ENCODE measurements at regions not wholly inside any gene's neighbourhood (a gene's known extent, or its start where the extent isn't known, plus 50 kb on each side); places are given as distances from the start of the nearest gene placed in this dataset.

GRCh38 chr1:114292835-114293234 lies 139.2 kb upstream of the SYT6 start:
- no peaks in the 10 kb centered on the region for H3K27me3 ChIP-seq (ENCODE audit: control insufficient read depth, extremely low read depth, insufficient read depth, low read length)
- no peaks in the 10 kb centered on the region for H3K4me1 ChIP-seq (ENCODE audit: control insufficient read depth, extremely low read depth, insufficient read depth, low read length)
- no peaks in the 10 kb centered on the region for H3K79me2 ChIP-seq (ENCODE audit: control insufficient read depth, insufficient read depth, low read length)
- no peak for FAIRE-seq
- TF ChIP-seq CTCF (optimal IDR thresholded peaks at IDR 0.05 in 1 of 3, IDR thresholded peaks at IDR 0.05 in 1 of 3, conservative IDR thresholded peaks at IDR 0.05 in 1 of 3; ENCODE audit: extremely low read depth in 1 of 3, insufficient read depth in 2 of 3, low read length in 3 of 3) (no peak), EZH2 (IDR thresholded peaks at IDR 0.05; ENCODE audit: low read length) (no peak)
- H3K9ac ChIP-seq (ENCODE audit: control insufficient read depth, extremely low read depth, insufficient read depth, low read length), result no peak overlapping the region
- H3K9me3 ChIP-seq (ENCODE audit: control insufficient read depth, low read depth, low read length), result no peaks in the 10 kb centered on the region
- H4K20me1 ChIP-seq (ENCODE audit: control insufficient read depth, extremely low read depth, insufficient read depth, low read length), result no peaks in the 10 kb centered on the region
- H3K4me3 ChIP-seq (ENCODE audit: control insufficient read depth in 2 of 3, extremely low read depth in 1 of 3, insufficient read depth in 2 of 3, low read depth in 1 of 3, low read length in 3 of 3), result no peak overlapping the region
- no peak overlapping the region for H3K4me2 ChIP-seq (ENCODE audit: control insufficient read depth, extremely low read depth, insufficient read depth, low read depth, low read length)
- no peak overlapping the region for H3K27ac ChIP-seq (ENCODE audit: control insufficient read depth, insufficient read depth, low read length)
- dilution Hi-C loops (cut with MboI; ENCODE audit: extremely low pct_ligation_motif_present, low sequenced_read_pairs), result no loop called here
- no peaks in the 10 kb centered on the region for H3K9me1 ChIP-seq (ENCODE audit: control insufficient read depth, extremely low read depth, insufficient read depth, low read length)
- no peaks in the 10 kb centered on the region for H3K36me3 ChIP-seq (ENCODE audit: control insufficient read depth in 2 of 2, extremely low read depth in 1 of 2, insufficient read depth in 2 of 2, low read length in 2 of 2)
- no peak for DNase-seq (ENCODE audit: low read depth, low spot score)
- H2AFZ ChIP-seq (ENCODE audit: control insufficient read depth, low read length), result no peak overlapping the region

- dilution Hi-C loops (cut with MboI; ENCODE audit: extremely low pct_ligation_motif_present, low sequenced_read_pairs), result no loop called here
- Histone ChIP-seq H3K9me1 (ENCODE audit: control insufficient read depth, extremely low read depth, insufficient read depth, low read length) (no peaks in the 10 kb centered on the region), H3K9me3 (ENCODE audit: control insufficient read depth, low read depth, low read length) (no peaks in the 10 kb centered on the region), H4K20me1 (ENCODE audit: control insufficient read depth, extremely low read depth, insufficient read depth, low read length) (no peaks in the 10 kb centered on the region), H3K4me1 (ENCODE audit: control insufficient read depth, extremely low read depth, insufficient read depth, low read length) (no peaks in the 10 kb centered on the region), H3K9ac (ENCODE audit: control insufficient read depth, extremely low read depth, insufficient read depth, low read length) (no peak overlapping the region), H3K4me3 (ENCODE audit: control insufficient read depth in 2 of 3, extremely low read depth in 1 of 3, insufficient read depth in 2 of 3, low read depth in 1 of 3, low read length in 3 of 3) (no peak overlapping the region), H3K36me3 (ENCODE audit: control insufficient read depth in 2 of 2, extremely low read depth in 1 of 2, insufficient read depth in 2 of 2, low read length in 2 of 2) (no peaks in the 10 kb centered on the region), H3K79me2 (ENCODE audit: control insufficient read depth, insufficient read depth, low read length) (no peaks in the 10 kb centered on the region), H2AFZ (ENCODE audit: control insufficient read depth, low read length) (no peak overlapping the region), H3K4me2 (ENCODE audit: control insufficient read depth, extremely low read depth, insufficient read depth, low read depth, low read length) (no peak overlapping the region), H3K27me3 (ENCODE audit: control insufficient read depth, extremely low read depth, insufficient read depth, low read length) (no peaks in the 10 kb centered on the region), H3K27ac (ENCODE audit: control insufficient read depth, insufficient read depth, low read length) (no peak overlapping the region)
- DNase-seq (ENCODE audit: low read depth, low spot score) (no peak), FAIRE-seq (no peak)
- TF ChIP-seq CTCF (optimal IDR thresholded peaks at IDR 0.05 in 1 of 3, IDR thresholded peaks at IDR 0.05 in 1 of 3, conservative IDR thresholded peaks at IDR 0.05 in 1 of 3; ENCODE audit: extremely low read depth in 1 of 3, insufficient read depth in 2 of 3, low read length in 3 of 3) (no peak), EZH2 (IDR thresholded peaks at IDR 0.05; ENCODE audit: low read length) (no peak)
Measured at GRCh38 chr1:114292194-114292593, 138.5 kb upstream of the SYT6 start.

Measured in keratinocyte (primary cell).